NT2/D1 (cell line): ENCODE measurements at regions not wholly inside any gene's neighbourhood (a gene's known extent, or its start where the extent isn't known, plus 50 kb on each side); places are given as distances from the start of the nearest gene placed in this dataset.

Experiments used
- SUZ12 ChIP-seq: IDR thresholded peaks from 2 replicates; pipeline ENCODE4 v1.6.1; 2011; ENCODE audit not compliant: insufficient read length, insufficient read depth; ENCODE audit errors: extremely low read depth
- YY1 ChIP-seq: IDR thresholded peaks from 2 replicates; pipeline ENCODE4 v1.6.1; 2011; ENCODE audit not compliant: insufficient read length, insufficient read depth
- ZNF274 ChIP-seq: IDR thresholded peaks from 2 replicates; pipeline ENCODE4 v1.6.1; 2011; ENCODE audit warnings: mild to moderate bottlenecking, low read depth, low read length

GRCh38 chr2:65782996-65783650 is 350.7 kb upstream of the SPRED2 start:
- TF ChIP-seq YY1 (no peak), SUZ12 (no peak), ZNF274 (no peak)
